ENCODE measurements at regions not wholly inside any gene's neighbourhood (a gene's known extent, or its start where the extent isn't known, plus 50 kb on each side); places are given as distances from the start of the nearest gene placed in this dataset.

DNA sequence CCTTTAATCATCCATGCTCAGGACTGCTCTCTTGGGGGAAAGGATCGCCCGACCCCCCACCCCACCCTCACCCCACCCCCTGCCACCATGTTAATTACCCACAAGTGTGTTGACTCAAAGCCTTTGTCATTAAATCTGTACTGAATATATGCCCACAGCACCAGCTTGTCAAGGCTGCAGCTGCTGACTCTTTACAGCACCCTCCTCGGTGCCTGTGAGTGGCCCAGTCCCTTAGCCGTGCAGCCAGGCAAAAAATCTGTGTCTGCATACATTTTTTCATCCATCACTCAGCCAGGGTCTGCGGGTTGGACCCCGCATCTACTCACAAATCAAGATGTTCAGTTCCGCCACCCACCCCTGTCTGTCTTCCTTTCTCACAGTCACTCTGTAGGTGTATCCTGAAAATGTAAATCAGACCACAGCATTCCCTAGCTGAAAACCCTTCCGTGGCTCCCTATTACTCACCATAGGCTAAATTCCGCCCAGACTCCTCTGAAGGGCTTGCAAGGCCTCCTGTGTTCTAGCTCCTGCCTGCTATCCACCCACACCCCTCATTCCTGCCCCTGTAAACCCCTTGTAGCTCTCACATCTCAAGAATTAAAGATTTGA, 53.7 kb upstream of the KCNIP1 start (continued):
- TF ChIP-seq FOXJ3 (CRISPR knock-in tag; IDR thresholded peaks at IDR 0.05), result no peak
- TF ChIP-seq DEAF1 (CRISPR knock-in tag; IDR thresholded peaks at IDR 0.05), result no peak
- no peak for TF ChIP-seq ZNF318 (IDR thresholded peaks at IDR 0.05; ENCODE audit: borderline replicate concordance in 1 of 2, low read depth in 1 of 2)
- TF ChIP-seq ZFPM2 (CRISPR knock-in tag; IDR thresholded peaks at IDR 0.05), result no peak
- TF ChIP-seq SP2 (IDR thresholded peaks at IDR 0.05; ENCODE audit: extremely low read depth, low read depth, low read length, poor library complexity, severe bottlenecking), result no peak

All from K562 (cell line).